SU-DHL-6 (cell line): ENCODE measurements at regions not wholly inside any gene's neighbourhood (a gene's known extent, or its start where the extent isn't known, plus 50 kb on each side); places are given as distances from the start of the nearest gene placed in this dataset.

Source experiments
- H2AFZ ChIP-seq: fragments of 200-600 bp; sonication (generic); 2 replicates; pipeline ENCODE4 v1.6.1; 2014; ENCODE audit warnings: low read depth, mild to moderate bottlenecking, moderate library complexity, mixed read lengths, antibody characterized with exemption, low read length; ENCODE audit not compliant: severe bottlenecking
- H3F3A ChIP-seq: fragments of 200-600 bp; shearing (Covaris generic); 2 replicates; pipeline ENCODE4 v1.6.0; 2016; ENCODE audit warnings: antibody characterized with exemption, mild to moderate bottlenecking; ENCODE audit not compliant: insufficient read depth
- H3K27ac ChIP-seq: fragments of 200-600 bp; sonication (generic); 2 replicates; pipeline ENCODE4 v1.5.1; 2016; ENCODE audit warnings: low read depth, mild to moderate bottlenecking, low read length, moderate library complexity, mixed read lengths
- H3K27me3 ChIP-seq: fragments of 200-600 bp; sonication (generic), shearing (Covaris generic); 2 replicates; pipeline ENCODE4 v1.6.0; 2014; ENCODE audit warnings: mild to moderate bottlenecking, low read length
- H3K36me3 ChIP-seq: fragments of 200-600 bp; sonication (generic); 2 replicates; pipeline ENCODE4 v1.6.1; 2014; ENCODE audit warnings: mild to moderate bottlenecking, low read length, mixed read lengths
- H3K4me2 ChIP-seq: fragments of 300-600, 200-600 bp; shearing (Covaris generic), sonication (generic); 2 replicates; pipeline ENCODE4 v1.6.0; 2014; ENCODE audit warnings: low read length, low read depth, mild to moderate bottlenecking; ENCODE audit not compliant: poor library complexity, severe bottlenecking
- H3K4me3 ChIP-seq: fragments of 200-600 bp; sonication (generic); 2 replicates; pipeline ENCODE4 v1.5.1; 2014; ENCODE audit warnings: antibody characterized with exemption, low read length, mild to moderate bottlenecking, mixed read lengths; ENCODE audit not compliant: insufficient read depth, poor library complexity, severe bottlenecking
- H3K79me2 ChIP-seq: fragments of 200-600 bp; sonication (generic); 2 replicates; pipeline ENCODE4 v1.6.1; 2014; ENCODE audit warnings: mild to moderate bottlenecking, low read length, moderate library complexity; ENCODE audit not compliant: insufficient read depth
- H3K9ac ChIP-seq: fragments of 200-600 bp; sonication (generic); 2 replicates; pipeline ENCODE4 v1.7.0; 2014; ENCODE audit warnings: mild to moderate bottlenecking, low read length
- H3K9me2 ChIP-seq: fragments of 200-600 bp; sonication (generic); replicated peaks from 2 replicates; pipeline ENCODE4 v1.6.1; 2014; ENCODE audit warnings: low read length; ENCODE audit not compliant: insufficient read depth
- H3K9me3 ChIP-seq: fragments of 200-600 bp; sonication (generic); 2 replicates; pipeline ENCODE4 v1.6.1; 2014; ENCODE audit warnings: low read length, mixed read lengths; ENCODE audit not compliant: insufficient read depth
- H4K20me1 ChIP-seq: fragments of 200-600 bp; sonication (generic); 2 replicates; pipeline ENCODE4 v1.6.1; 2014; ENCODE audit warnings: low read depth, mild to moderate bottlenecking, antibody characterized with exemption, low read length, moderate library complexity, mixed read lengths
- CTCF ChIP-seq: fragments of 200-600 bp; sonication (generic); IDR thresholded peaks from one replicate; pipeline ENCODE4 v1.5.1; 2017; ENCODE audit warnings: antibody characterized with exemption, mild to moderate bottlenecking, low read length, moderate library complexity; ENCODE audit not compliant: insufficient read depth, poor library complexity, severe bottlenecking
- EZH2phosphoT487 ChIP-seq: fragments of 200-600 bp; sonication (generic), shearing (Covaris generic); conservative IDR thresholded peaks from 2 replicates; pipeline ENCODE4 v1.6.1; 2018; ENCODE audit warnings: mild to moderate bottlenecking, antibody characterized with exemption, low read length, moderate library complexity, mixed read lengths

- Histone ChIP-seq H3K79me2 (no peaks in the 10 kb centered on the region), H4K20me1 (no peaks in the 10 kb centered on the region), H3K27me3 (no peaks in the 10 kb centered on the region), H3K9me2 (no peaks in the 10 kb centered on the region), H3K9ac (no peak overlapping the region), H3K9me3 (no peaks in the 10 kb centered on the region), H3K27ac (no peak overlapping the region), H3K36me3 (no peaks in the 10 kb centered on the region), H3K4me2 (no peak overlapping the region), H3K4me3 (no peak overlapping the region), H3F3A (no peaks in the 10 kb centered on the region), H2AFZ (no peak overlapping the region)
- TF ChIP-seq CTCF (no peak), EZH2phosphoT487 (no peak)
Observed at GRCh38 chr22:27625769-27626674, 175.5 kb downstream of the MN1 start.

- no peak overlapping the region for H3K4me2 ChIP-seq
- H3K4me3 ChIP-seq = no peak overlapping the region
- no peaks in the 10 kb centered on the region for H3K79me2 ChIP-seq
- H4K20me1 ChIP-seq = no peaks in the 10 kb centered on the region
- no peaks in the 10 kb centered on the region for H3K9me2 ChIP-seq
- no peak overlapping the region for H2AFZ ChIP-seq
- no peak overlapping the region for H3K9ac ChIP-seq
- no peak for TF ChIP-seq CTCF
- TF ChIP-seq EZH2phosphoT487 = no peak
- no peak overlapping the region for H3K27ac ChIP-seq
- H3K27me3 ChIP-seq = no peaks in the 10 kb centered on the region
- H3K9me3 ChIP-seq = no peaks in the 10 kb centered on the region
- H3F3A ChIP-seq = no peaks in the 10 kb centered on the region
- H3K36me3 ChIP-seq = no peaks in the 10 kb centered on the region
Observed at GRCh38 chr22:27626675-27627443, 174.7 kb downstream of the MN1 start.

GRCh38 chr22:27627444-27627833 is 174.1 kb downstream of the MN1 start:
- Histone ChIP-seq H3K36me3 (no peaks in the 10 kb centered on the region), H3K79me2 (no peaks in the 10 kb centered on the region), H3F3A (no peaks in the 10 kb centered on the region), H3K27me3 (no peaks in the 10 kb centered on the region), H3K27ac (no peak overlapping the region), H3K4me3 (no peak overlapping the region), H3K9ac (no peak overlapping the region), H4K20me1 (no peaks in the 10 kb centered on the region), H2AFZ (no peak overlapping the region), H3K9me3 (no peaks in the 10 kb centered on the region), H3K9me2 (no peaks in the 10 kb centered on the region), H3K4me2 (no peak overlapping the region)
- TF ChIP-seq EZH2phosphoT487 = no peak
- no peak for TF ChIP-seq CTCF
